ENCODE measurements at regions not wholly inside any gene's neighbourhood (a gene's known extent, or its start where the extent isn't known, plus 50 kb on each side); places are given as distances from the start of the nearest gene placed in this dataset.

DNA sequence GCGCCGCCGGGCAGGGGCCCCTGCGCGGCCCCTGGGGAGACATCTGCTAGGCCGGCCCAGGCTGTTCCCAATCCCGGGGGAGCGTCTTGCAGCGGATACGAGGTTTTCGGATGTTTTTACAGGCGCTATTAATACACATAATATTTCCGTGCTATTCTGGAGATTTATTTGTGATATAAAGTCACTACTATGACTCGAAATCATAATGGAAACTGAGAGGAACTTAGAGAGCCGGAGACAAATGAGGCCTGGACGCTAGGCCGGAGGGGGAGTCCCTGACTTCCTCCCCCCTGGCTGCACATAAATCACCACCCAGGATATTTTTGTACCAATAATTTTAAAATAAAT is 91.7 kb upstream of the ANO1 start:
- Histone ChIP-seq H3K4me2 (ENCODE audit: low read length) (no peak overlapping the region), H3K27me3 (ENCODE audit: insufficient read depth, low read length) (no peaks in the 10 kb centered on the region), H4K20me1 (ENCODE audit: insufficient read depth) (no peaks in the 10 kb centered on the region), H3K27ac (ENCODE audit: low read depth, low read length) (no peak overlapping the region), H3K79me2 (ENCODE audit: insufficient read depth, low read length) (no peaks in the 10 kb centered on the region), H3K36me3 (ENCODE audit: control insufficient read depth in 1 of 2, insufficient read depth in 2 of 2, low read length in 2 of 2) (no peaks in the 10 kb centered on the region), H2AFZ (ENCODE audit: low read depth, low read length, poor library complexity, severe bottlenecking) (no peak overlapping the region), H3K9ac (ENCODE audit: low read length) (no peak overlapping the region), H3K4me1 (ENCODE audit: control insufficient read depth in 1 of 2, insufficient read depth in 2 of 2, low read length in 2 of 2) (no peaks in the 10 kb centered on the region; a peak in 1 of 4 replicates), H3K4me3 (replicated peaks in 1 of 2; ENCODE audit: low read depth in 1 of 2, low read length in 2 of 2) (no peak overlapping the region), H3K9me3 (ENCODE audit: control insufficient read depth in 1 of 2, insufficient read depth in 1 of 2, low read depth in 1 of 2, low read length in 2 of 2) (no peaks in the 10 kb centered on the region), H3K9me2 (ENCODE audit: insufficient read depth) (no peaks in the 10 kb centered on the region)
- POLR2A ChIA-PET = no interaction called here
- no peak for TF ChIP-seq ZBTB33 (IDR thresholded peaks at IDR 0.05; ENCODE audit: extremely low read depth, insufficient replicate concordance, low read length)
- no peak for TF ChIP-seq ELF1 (IDR thresholded peaks at IDR 0.05; ENCODE audit: borderline replicate concordance, low read depth)
- TF ChIP-seq MAX (IDR thresholded peaks at IDR 0.05) = no peak
- TF ChIP-seq FOSL1 (IDR thresholded peaks at IDR 0.05; ENCODE audit: low read depth) = no peak
- no peak for TF ChIP-seq POLR2AphosphoS5 (IDR thresholded peaks at IDR 0.05; ENCODE audit: low read depth, low read length)
- TF ChIP-seq, protein P1, sequence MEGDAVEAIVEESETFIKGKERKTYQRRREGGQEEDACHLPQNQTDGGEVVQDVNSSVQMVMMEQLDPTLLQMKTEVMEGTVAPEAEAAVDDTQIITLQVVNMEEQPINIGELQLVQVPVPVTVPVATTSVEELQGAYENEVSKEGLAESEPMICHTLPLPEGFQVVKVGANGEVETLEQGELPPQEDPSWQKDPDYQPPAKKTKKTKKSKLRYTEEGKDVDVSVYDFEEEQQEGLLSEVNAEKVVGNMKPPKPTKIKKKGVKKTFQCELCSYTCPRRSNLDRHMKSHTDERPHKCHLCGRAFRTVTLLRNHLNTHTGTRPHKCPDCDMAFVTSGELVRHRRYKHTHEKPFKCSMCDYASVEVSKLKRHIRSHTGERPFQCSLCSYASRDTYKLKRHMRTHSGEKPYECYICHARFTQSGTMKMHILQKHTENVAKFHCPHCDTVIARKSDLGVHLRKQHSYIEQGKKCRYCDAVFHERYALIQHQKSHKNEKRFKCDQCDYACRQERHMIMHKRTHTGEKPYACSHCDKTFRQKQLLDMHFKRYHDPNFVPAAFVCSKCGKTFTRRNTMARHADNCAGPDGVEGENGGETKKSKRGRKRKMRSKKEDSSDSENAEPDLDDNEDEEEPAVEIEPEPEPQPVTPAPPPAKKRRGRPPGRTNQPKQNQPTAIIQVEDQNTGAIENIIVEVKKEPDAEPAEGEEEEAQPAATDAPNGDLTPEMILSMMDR (IDR thresholded peaks at IDR 0.05 in 2 of 3, conservative IDR thresholded peaks at IDR 0.05 in 1 of 3; ENCODE audit: borderline replicate concordance in 1 of 3, insufficient read depth in 1 of 3, low read depth in 2 of 3, low read length in 2 of 3) = no peak
- no peak for TF ChIP-seq ZFX (IDR thresholded peaks at IDR 0.05)
- TF ChIP-seq POLR2A (IDR thresholded peaks at IDR 0.05; ENCODE audit: borderline replicate concordance, extremely low read depth, insufficient read depth, insufficient read length) = no peak
- TF ChIP-seq TCF7L2 (IDR thresholded peaks at IDR 0.05; ENCODE audit: borderline replicate concordance, extremely low read depth, insufficient read depth, insufficient read length) = no peak
- TF ChIP-seq REST (IDR thresholded peaks at IDR 0.05; ENCODE audit: low read depth) = no peak
- TF ChIP-seq CBX3 (IDR thresholded peaks at IDR 0.05; ENCODE audit: low read depth) = no peak
- no peak for TF ChIP-seq SIN3A (IDR thresholded peaks at IDR 0.05; ENCODE audit: low read depth)
- no peak for TF ChIP-seq YY1 (IDR thresholded peaks at IDR 0.05; ENCODE audit: extremely low read depth, insufficient replicate concordance, low read depth, low read length)
- no peak for TF ChIP-seq EZH2phosphoT487 (IDR thresholded peaks at IDR 0.05; ENCODE audit: borderline replicate concordance)
- TF ChIP-seq, protein P2, sequence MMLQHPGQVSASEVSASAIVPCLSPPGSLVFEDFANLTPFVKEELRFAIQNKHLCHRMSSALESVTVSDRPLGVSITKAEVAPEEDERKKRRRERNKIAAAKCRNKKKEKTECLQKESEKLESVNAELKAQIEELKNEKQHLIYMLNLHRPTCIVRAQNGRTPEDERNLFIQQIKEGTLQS (IDR thresholded peaks at IDR 0.05) = no peak
- no peak for TF ChIP-seq RAD21 (IDR thresholded peaks at IDR 0.05; ENCODE audit: low read depth)
- no peak for DNase-seq (ENCODE audit: low read depth, low spot score)
- intact Hi-C loops (cut with micrococcal nuclease) = no loop called here
- no peak for ATAC-seq
- CTCF ChIA-PET = no interaction called here
- RAD21 ChIA-PET (ENCODE audit: low non-redundant PET in 1 of 2, low total read pairs in 2 of 2, uncharacterized antibody in 2 of 2, unreplicated experiment in 2 of 2) = no interaction called here
- BruUV-seq (replicated peaks) = no TSS peak

Data from HCT116 (cell line).